ENCODE measurements at regions not wholly inside any gene's neighbourhood (a gene's known extent, or its start where the extent isn't known, plus 50 kb on each side); places are given as distances from the start of the nearest gene placed in this dataset.

DNA sequence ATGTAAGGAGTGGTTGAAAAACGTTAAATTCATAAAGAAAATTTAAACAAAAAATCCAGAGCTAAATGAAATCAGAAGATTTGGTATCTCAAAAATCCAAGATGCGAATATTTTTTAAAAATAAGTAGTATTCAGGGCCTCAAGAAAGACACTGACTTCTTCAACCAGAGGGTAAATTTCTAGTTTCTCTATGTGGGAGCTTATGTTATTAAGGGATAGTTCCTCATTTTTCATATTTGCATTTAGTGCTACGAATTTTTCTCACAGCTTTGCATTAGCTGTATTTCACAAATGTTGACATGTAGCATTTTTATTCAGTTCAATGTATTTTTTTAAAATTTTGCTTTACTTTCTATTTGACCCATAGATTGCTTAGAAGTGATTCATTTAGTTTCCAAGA lies 454.7 kb downstream of the CBLN2 start:
- TF ChIP-seq CTCF (IDR thresholded peaks at IDR 0.05) (no peak), POLR2A (IDR thresholded peaks at IDR 0.05) (no peak)

All from right lobe of liver (tissue), 4 donors.